GM12874 (cell line): ENCODE measurements at regions not wholly inside any gene's neighbourhood (a gene's known extent, or its start where the extent isn't known, plus 50 kb on each side); places are given as distances from the start of the nearest gene placed in this dataset.

ENCODE experiments used
- CTCF ChIP-seq: IDR thresholded peaks from 2 replicates; pipeline ENCODE4 v1.5.1; 2011; ENCODE audit warnings: low read depth, mild to moderate bottlenecking, control low read depth, low read length, moderate library complexity; ENCODE audit not compliant: insufficient read depth

- TF ChIP-seq CTCF, result no peak
Observed at GRCh38 chr20:20895537-20895936, 183.1 kb upstream of the RALGAPA2 start.

DNA sequence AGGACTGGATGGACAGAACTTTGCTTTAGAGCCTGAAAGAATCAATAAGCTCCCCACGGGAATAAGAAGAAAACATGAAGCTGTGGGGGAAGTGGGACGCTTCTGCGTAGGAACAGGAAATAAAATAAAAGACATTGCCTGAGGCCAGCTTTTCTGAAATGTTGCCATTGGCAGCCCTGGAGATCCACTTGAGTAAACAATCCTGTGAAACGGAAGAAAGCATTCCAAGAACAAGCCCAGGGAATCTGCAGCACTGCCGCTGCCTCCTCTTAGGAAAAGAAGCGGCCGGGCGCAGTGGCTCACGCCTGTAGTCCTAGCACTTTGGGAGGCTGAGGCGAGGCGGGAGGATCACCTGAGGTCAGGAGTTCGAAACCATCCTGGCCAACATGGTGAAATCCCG is 182.3 kb upstream of the RALGAPA2 start:
- no peak for TF ChIP-seq CTCF

DNA sequence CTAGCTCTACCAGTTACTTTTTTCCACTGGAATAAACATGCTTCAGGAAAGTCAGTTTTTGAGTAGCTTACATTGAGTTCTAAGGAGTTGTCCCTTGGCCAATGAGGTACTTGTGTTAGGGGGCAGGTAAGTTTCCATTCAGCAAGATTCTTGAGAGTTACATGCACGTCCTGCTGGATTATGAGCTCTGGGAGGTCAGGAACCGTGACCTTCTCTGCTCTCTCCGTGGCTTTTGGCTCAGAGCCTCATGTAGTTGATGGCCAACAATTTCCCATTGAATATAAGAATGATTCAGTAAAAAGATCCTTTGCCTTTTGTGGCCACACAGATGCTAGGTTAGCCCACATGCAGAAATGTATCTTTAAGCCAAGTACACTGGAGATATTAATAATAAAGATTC is 181.8 kb upstream of the RALGAPA2 start:
- TF ChIP-seq CTCF, result no peak

DNA sequence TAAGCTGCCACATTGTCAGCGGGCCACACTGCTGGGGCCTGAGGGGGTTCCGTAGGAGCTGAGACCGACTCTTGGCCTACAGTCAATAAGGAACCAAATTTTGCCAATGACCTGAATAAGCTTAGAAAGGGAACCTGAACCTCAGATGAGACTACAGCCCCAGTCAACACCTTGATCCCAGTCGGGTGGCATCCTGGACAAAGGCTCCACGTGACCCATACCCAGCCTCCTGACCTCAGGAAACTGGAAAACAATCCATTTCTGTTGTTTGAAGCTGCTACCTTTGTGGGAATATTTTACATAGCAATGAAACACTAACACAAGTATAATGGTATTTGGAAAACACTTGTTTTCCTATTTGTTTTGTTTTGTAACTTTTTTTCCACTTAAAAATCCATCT is 179.9 kb upstream of the RALGAPA2 start:
- no peak for TF ChIP-seq CTCF

GRCh38 chr20:20890751-20891150 is 178.3 kb upstream of the RALGAPA2 start:
- TF ChIP-seq CTCF, result no peak

GRCh38 chr20:20888936-20889335 is 176.5 kb upstream of the RALGAPA2 start:
- no peak for TF ChIP-seq CTCF

GRCh38 chr20:20888266-20888656 is 175.8 kb upstream of the RALGAPA2 start:
- no peak for TF ChIP-seq CTCF

GRCh38 chr20:20887593-20888265 is 175.3 kb upstream of the RALGAPA2 start:
- no peak for TF ChIP-seq CTCF
